Hematopoietic multipotent progenitor cell treated with erythropoietin and hydrocortisone succinate and interleukin-3 and kit ligand, for 17 days (in vitro differentiated cells): ENCODE measurements at regions not wholly inside any gene's neighbourhood (a gene's known extent, or its start where the extent isn't known, plus 50 kb on each side); places are given as distances from the start of the nearest gene placed in this dataset.
"Not testable (repeated sequence)": the region's sequence is repeated elsewhere in the genome, so short reads cannot be mapped to it uniquely, and the experiment has no call there.

Experiments used
- DNase-seq: peaks from one replicate; pipeline ENCODE4 v3.0.0-alpha.2; 2015; ENCODE audit warnings: low spot score

- DNase-seq, result peak; percentile 41
These were observed 59.3 kb downstream of the NUTM2D start for GRCh38 chr10:87416892-87417291.

- not testable (repeated sequence) for DNase-seq
These were observed 65.1 kb downstream of the NUTM2D start for GRCh38 chr10:87422641-87423040.

- not testable (repeated sequence) for DNase-seq
These were observed 67.3 kb downstream of the NUTM2D start for GRCh38 chr10:87424697-87425373.

- DNase-seq, result not testable (repeated sequence)
These were observed 70.9 kb upstream of the MINPP1 start for GRCh38 chr10:87433836-87434235.

GRCh38 chr10:87435295-87435826 lies 69.3 kb upstream of the MINPP1 start:
- DNase-seq, result peak; percentile 50

- not testable (repeated sequence) for DNase-seq
These were observed 68.6 kb upstream of the MINPP1 start for GRCh38 chr10:87436104-87436503.

- DNase-seq, result not testable (repeated sequence)
These were observed 67.2 kb upstream of the MINPP1 start for GRCh38 chr10:87437450-87437849.
